ENCODE measurements at regions not wholly inside any gene's neighbourhood (a gene's known extent, or its start where the extent isn't known, plus 50 kb on each side); places are given as distances from the start of the nearest gene placed in this dataset.
"Not testable (repeated sequence)": the region's sequence is repeated elsewhere in the genome, so short reads cannot be mapped to it uniquely, and the experiment has no call there.

DNA sequence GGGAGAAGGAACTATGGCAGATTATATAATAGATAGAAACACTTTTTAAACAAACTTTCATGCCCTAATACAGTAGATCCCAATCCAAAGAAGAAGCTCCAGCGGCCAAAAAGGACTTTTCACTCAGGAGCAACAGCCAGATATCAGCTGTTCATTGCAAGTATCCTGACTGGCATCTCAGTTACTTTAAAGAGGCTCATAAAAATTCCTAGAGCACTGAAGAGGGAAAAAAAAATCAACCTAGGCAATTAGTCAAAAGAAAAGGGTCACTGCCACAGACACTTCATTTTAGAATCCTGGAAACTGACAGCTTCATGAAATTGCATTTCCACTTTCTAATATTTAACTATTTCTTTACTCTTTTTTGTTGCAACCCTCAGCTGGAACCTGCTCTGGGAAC is 170.6 kb upstream of the SOX6 start:
- DNase-seq, result no peak

DNA sequence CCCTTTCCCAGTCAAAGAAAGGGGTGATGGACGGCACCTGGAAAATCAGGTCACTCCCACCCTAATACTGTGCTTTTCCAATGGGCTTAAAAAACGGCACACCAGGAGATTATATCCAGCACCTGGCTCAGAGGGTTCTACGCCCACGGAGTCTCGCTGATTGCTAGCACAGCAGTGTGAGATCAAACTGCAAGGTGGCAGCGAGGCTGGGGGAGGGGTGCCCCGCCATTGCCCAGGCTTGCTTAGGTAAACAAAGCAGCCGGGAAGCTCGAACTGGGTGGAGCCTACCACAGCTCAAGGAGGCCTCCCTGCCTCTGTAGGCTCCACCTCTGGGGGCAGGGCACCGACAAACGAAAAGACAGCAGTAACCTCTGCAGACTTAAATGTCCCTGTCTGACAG is 164.4 kb upstream of the SOX6 start:
- not testable (repeated sequence) for DNase-seq

DNA sequence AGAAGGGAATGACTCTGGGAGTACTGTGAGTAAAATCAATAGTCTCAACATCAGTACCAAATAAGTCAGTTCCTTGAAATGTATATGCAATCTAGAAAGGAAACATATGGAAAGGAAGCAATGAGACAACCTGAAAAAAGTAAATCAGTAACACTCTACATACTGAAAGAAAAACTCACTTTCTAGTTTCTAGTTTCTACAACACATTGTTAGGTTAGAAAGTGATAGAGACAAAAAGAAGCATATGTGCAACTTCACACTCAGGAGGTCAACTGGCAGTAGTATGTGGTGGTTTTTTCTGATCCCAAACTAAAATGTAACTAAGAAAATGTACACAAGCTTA is 156.5 kb upstream of the SOX6 start:
- DNase-seq, result no peak

DNA sequence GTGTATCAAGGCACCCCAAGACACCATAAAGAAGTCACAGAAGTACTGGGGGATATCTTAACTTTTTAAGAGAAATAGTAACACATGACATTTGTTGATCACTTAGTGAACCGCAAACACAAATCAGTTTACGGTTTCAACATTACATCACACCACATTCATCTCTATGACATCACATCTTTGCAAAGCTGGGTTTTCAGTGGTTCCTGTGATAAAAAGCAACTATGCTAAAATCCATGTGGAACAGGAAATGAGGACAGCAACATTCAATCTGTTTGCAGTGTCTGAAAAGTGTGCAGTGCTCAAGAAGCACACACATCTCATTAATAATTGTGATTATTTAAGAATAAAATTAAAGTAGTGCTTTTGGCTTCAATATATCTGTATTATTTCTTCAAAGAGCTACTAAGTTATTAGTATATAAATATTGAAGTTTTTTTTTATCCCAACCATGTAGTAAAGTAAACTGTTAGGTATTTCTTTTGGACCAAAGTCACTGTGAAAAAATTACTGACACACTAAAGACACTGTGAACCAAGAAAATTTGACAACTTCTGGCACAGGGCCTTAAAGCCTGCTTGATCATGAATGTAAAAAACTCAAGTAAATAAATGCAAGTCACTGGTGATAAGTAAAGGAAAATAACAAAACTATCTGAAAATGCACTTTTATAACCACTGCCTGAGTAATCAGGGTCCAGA is 156.0 kb upstream of the SOX6 start:
- DNase-seq, result no peak

DNA sequence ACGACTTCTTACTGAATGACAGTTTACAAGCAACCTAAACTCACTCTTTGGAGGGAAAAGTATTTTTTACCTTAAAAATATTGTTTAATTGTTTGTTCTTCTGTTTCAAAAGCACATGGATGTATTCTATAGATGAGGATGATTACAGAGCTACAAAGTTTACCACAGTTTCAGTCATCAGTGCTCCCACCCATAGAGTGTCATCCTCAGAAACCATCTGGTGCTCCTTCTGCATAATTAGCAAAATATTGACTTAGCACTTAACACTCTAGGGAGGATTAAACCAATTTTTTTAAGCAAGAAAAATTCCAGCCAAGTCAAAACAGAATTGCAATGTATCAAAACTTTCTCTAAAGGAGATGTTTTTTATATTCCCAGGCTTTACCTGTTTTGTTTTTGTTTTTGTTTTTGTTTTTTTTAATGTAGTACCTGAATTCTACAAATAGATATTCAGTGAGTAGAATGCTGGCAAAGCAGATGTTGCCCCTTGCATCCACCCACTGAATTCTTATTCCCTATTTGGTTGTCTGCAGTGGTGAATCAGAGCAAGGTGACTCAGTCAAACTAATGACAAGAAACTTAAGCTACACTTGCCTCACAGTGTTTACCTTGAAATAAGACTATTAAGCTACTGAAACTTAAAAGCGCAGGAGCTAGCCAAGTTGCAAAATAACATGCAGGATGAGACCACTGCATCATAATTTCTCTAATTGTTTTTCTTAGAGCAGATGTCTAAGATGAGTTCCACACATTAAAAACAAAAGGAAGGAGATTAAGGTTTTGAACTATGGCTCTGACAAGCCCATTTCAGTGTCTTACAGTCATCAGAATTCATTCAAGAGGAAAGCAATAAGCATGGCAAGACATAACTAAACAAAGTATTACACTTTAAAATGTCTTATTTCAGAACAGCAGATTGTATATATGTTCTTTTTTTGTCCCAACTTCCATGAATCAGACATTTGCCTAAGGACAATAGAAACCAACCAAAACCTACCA is 155.1 kb upstream of the SOX6 start:
- no peak for DNase-seq

DNA sequence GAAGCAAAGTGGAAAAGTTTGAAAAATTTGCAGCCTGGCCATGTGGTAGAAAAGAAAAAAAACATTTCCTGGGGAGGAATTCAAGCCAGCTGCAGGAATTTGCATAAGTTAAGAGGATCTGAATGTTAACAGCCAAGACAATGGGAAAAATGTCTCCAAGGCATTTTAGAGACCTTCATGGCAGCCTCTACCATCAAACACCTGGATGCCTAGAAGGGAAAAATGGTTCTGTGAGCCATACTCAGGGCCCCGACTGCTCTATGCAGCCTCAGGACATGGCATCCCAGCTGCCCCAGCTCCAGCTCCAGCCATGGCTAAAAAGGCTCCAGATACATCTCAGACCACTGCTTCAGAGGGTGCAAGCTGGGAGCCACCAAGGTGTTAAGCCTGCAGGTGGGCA is 149.1 kb upstream of the SOX6 start:
- DNase-seq, result no peak

DNA sequence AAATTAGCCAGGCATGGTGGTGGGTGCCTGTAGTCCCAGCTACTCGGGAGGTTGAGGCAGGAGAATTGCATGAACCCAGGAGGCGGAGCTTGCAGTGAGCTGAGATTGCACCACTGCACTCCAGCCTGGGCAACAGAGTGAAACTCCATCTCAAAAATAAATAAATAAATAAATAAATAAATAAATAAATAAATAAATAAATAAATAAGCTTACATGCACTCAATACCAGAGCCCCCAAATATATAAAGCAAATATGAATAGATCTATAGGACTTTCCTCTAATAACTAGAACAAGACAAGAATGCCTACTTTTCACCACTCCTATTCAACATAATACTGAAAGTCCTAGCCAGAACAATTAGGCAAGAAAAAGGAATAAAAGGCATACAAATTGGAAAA is 147.5 kb upstream of the SOX6 start:
- DNase-seq, result not testable (repeated sequence)

DNA sequence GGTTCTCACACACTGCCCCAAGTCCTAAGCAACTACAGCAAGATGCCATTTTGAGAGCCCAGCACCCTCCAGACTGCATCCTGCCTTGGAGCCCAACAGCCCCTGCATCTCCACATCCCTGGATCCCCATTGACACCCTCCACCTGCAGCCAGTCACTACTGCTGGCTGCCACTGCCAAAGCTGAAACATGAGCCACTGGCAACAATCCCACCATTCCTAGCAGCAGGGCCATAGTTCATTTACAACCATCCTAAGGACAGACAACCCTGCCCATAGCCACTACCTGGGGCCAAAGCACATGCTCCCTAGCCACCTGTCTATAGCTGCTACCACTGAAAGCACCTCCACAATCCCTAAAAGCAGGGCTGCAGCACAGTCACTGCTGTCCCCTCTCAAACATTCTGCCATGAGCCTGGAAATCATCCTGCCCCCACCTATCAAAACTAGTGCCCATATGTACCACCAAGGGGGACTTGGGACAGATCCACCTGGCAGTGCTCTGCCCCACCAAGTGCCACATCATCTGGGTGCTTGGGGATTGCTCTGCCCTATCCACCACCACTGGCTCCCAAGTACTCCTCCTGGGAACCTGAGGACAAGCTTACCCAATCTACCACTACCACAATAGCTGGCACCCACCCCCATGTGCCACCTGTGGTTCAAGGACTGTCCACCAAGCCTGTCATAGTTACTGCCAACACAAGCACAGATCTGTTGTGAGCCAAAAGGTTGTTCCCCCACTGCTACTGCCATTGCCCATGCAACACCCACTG is 138.8 kb upstream of the SOX6 start:
- no peak for DNase-seq

DNA sequence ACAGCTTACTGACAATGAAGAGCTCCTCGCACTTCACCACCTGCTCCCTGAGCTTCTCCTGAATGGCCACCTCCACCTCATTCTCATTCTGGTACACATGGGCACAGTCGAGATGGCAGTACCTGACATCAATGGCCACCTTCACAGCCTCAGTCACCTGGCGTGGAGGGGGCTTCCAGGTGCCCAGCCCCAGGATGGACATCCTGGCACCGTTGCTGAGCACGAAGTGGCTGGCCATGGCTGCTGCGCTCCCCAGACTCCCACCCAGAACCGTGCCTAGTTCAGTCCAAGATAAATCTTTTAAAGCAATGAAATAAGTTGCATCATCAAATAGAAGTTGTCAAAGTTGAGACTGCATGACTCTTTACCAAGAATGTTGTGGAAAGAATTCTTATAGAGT is 128.1 kb upstream of the SOX6 start:
- DNase-seq, result no peak

DNA sequence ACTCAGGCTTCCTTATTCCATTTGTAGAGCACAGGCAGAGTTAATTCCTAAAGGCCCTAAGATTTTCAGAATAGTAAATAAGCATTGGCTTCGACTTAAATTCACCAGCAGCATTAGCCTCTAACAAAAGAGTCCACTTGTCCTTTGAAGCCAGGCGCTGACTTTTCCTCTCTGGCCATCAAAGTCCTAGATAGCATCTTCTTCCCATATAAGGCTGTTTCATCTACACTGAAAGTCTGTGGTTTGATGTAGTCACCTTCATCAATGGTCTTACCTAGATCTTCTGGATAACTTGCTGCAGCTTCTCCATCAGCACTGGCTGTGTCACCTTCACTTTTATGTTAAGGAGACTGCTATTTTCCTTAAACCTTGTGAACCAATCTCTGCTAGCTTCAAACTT is 118.3 kb upstream of the SOX6 start:
- no peak for DNase-seq

DNA sequence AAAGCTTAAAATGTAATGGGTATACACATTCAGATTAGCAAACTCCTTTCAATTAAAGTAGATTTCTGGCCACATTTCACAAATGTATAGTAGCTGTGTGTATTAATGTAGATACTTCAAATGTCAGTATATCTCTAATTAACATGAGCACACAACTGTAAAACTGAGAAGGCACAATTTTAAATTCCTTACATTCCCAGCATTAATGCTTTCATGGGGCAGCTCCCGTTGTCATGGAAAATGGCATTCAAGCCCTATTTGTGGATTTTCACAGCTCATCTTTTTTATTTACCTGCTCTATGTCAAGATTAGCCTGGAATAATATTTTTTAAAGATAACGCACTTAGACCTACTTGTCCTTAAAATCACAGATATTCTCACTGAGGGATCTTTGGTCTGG is 113.6 kb upstream of the SOX6 start:
- DNase-seq, result no peak

DNA sequence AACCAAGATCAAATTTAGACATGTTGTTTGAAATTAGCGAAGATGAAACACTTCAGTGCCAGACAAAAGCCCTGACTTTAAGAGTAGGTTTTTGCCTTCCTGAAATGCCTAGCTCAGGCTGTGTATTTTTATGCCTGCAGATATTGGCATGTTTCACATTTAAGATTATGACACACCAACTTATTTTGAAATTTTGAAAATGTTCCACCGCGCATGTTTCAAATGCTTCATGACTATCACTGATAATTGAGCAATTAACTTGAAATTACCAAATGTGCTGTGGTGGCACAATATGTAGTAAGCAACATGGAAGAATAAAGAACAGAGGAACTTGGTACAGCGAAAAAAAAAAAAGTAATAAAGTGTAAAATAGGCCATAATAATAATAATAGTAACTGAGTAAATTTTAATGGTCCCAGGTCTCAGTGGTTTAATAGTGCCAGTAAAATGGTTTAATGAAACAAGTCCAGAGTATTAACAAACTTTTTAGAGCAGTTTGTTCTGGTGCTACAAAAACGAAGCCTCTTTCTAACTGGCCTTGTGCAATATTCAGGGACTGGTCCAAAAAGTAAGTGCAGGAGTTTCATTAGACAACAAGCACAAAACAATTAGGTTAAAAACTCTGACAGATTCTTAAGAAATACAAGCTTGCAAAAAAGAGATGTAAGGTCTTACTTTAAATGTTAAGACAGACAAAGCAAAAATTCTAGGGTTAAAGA is 112.5 kb upstream of the SOX6 start:
- DNase-seq, result no peak

DNA sequence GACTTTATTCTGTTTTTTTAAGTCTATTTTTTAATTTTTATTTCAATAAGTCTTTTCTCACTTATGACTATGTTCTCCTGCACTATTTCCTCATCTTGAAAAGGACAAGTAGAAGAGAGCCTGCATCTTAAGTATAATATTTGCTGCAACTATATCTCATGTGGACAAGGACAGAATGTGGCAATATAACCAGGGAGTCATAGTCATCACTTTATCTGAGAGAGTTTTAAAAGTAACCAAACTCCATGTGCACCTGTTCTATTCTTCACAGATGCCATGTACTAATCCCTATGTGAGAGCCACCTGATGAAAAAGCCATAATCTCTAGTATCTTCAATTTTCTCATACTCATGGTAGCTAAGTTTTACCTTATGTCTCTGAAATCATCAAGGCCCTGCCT is 104.2 kb upstream of the SOX6 start:
- no peak for DNase-seq

DNA sequence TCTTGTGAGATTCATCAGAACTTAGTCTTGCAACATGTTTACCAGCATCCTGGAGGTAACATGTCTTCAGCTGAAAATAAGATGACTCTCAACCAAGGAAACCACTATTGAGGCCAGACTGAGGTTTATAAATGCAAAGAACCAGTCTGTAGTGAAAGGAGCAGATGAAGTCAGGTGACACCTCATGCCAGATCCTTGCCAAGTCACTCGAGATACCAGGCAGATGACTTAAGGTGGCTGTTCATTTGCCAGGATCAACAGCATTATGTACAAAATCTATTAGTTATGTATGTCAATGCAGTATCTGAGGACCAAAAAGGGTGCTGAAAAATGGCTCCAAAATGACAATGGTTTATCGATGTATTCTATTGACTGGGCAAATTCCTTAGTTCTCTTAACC is 100.0 kb upstream of the SOX6 start:
- DNase-seq, result no peak

DNA sequence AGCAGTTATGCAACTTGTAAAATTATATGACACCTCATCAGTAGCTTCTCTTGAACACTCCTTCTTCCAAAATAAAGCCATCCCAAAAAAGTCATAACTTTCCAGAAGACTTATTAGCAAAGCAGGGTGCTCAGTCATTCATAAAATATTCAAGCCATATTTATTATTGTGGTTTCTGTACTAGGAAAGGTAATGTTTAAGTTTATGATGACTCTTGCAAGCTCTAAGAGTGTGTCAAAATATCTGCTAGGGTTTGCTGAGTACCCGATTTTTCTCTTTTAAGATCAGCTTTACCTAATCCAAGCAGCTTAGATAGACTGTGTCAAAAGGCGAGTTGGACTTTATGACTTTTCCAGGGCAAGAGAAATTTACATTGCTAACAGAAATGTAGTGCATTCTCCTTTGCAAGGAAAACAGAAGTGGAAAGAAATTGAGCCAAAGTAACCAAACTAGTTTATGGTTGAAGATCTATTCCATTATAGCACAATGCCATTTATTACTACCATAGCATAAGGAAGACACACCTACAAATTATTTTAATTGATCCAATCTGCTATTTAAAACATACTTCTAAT is 98.0 kb upstream of the SOX6 start:
- DNase-seq, result no peak

DNA sequence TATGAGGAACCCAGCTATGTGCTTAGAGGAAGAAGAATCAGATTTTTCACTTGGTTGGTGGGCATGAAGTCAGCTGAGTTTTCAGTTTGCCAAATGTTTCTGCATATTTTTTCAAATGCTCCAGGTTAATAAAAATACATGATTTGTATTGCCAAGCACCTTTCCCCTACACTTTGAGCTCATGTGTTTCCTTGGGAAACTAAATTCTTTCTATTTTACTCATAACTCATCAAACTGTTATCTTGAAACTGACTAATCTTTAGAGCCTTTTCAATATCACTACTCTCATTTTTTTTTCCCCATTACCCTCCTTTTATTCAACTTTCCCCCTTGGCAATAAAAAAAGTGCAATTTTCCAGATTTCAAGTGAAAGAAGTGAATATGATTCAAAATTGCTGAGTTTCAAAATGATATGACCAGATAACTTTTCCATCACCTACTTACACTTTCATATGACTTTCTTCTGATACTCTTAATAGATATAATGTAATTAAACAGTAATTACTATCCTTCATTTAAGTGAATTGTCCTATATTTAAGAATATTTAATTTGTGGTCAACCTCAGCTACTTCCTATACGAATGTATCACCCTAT is 91.9 kb upstream of the SOX6 start:
- DNase-seq, result no peak

DNA sequence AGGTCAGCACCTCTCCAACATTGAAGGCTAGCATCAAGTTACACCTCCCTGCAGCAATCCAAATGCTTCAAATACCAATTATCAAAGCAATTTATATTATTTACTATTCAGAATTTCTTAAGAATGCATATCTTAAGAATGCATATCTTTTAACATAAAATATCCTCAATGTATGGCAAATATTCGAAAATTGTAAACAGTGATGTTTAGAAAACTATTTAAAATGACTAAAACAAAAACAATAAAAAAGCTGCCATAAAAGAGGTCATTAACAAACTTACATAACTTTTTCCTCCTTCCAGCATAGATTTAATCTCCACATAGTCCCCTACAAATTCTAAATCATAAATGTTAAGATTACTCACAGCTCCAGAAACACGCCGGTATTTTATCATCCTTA is 85.1 kb upstream of the SOX6 start:
- DNase-seq, result no peak

DNA sequence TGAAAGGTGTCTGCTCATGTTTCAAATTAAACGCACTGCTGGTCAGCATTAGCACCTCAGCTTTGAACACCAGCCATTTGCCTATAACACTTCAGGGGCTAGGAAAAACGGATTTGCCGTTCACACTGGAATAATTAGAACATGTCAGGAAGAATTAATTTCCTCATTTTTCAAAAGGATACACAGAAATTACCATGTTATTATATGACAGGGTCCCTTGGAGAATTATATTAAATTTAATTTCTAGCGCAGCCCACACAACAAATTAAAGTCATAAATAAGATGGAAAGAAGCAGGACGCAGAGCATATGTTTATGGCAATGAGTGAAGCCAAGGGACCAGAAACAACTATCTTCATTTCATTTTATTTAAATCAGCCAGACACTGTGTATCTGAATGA is 83.8 kb upstream of the SOX6 start:
- no peak for DNase-seq

DNA sequence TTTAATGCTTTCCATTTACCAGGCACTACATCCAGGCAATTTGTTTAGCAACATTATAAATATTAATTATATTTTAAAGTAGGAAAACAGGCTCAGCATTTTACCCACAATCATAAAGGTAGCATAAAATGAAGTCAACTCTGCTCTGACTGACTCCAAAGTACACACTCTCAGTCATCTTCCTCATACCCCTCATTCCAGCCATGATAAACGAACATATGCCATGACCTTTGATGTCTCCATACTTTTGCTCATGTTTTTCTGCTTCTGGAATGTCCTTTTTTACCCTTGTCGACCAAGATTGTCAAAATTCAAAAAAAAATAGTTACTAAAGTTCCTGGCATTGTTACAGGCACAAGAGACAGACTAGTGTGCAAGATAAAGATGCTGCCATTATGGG is 77.7 kb upstream of the SOX6 start:
- DNase-seq, result no peak

DNA sequence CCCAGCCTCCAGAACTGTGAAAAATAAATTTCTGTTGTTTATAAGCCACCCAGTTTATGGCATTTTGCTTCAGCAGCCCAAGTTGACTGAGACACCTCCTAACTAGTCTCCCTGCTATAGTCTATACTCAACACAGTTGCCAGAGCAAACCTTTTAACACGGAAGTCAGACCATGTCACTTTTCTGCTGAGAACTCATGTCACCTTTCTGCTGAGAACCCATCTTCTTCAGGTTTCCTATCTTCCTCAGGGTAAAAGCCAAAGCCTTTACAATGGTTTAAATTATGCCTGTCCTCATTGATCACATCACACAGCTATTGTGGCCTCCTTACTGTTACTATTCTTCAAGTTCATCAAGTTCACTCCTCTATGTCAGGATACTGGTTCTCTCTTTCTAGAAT is 74.3 kb upstream of the SOX6 start:
- no peak for DNase-seq

DNA sequence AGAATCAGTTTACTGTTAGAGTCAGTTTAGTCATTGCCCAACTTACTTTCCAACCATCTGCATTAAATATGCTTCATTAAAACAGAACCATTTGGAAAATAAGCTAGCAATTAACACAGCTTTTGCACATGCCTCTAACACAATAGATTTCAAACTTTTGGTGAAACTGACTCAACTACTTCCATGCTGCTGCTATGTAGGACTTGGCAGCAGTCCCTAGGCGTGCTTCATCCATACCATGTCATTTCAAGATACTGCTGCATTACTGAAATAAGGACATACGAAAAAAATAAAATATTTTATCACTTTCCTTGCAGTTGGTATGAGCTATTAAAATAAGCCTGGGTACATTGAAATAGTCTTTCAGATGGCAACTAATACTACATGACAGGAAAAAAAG is 65.5 kb upstream of the SOX6 start:
- no peak for DNase-seq

DNA sequence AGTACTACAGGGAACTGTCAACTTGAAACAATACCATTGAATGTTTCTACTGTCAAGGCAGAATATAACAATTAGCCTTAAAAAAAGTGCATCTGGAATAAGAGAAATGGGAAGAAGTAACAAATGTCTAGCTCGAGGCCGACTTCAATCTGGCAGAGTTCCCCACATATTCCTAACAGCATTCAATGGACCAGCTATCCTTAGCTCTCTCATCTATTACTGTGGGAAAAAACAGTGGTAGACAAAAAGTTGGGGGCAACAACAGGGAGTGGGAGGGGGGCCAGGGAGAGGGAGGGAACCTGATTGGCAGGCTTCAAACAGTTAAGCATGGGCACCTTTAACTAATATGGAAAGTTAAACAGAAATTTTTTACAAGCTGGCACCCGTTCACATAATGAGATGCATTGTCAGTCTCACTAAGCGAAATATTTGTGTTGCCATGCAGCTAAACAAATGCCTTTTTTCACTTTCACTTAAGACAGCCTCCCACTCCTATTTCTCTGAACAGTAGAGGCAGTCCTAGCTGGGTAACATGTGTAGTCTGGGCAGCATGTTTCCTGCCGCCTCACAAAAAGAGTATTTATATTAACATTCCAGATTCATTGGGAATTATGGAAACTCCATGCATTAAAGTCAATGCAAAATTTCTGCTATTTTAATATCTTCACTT is 62.2 kb upstream of the SOX6 start:
- DNase-seq, result no peak

All from RPMI8226 (cell line).